Suprapubic skin (tissue), 4 donors: ENCODE measurements at regions not wholly inside any gene's neighbourhood (a gene's known extent, or its start where the extent isn't known, plus 50 kb on each side); places are given as distances from the start of the nearest gene placed in this dataset.

Experiments
- DNase-seq, 2 donors: peaks; one replicate each; pipeline ENCODE4 v3.0.0-alpha.2; 2019; ENCODE audit warnings: low spot score in 2 of 2
- H3K27ac ChIP-seq: fragments of 200-600 bp; sonication (generic); one replicate; pipeline ENCODE4 v1.5.1; 2019
- H3K27me3 ChIP-seq: fragments of 200-600 bp; sonication (generic); one replicate; pipeline ENCODE4 v1.5.1; 2019
- H3K36me3 ChIP-seq: fragments of 200-600 bp; sonication (generic); one replicate; pipeline ENCODE4 v1.5.1; 2019
- H3K4me1 ChIP-seq: fragments of 200-600 bp; sonication (generic); one replicate; pipeline ENCODE4 v1.5.1; 2019
- H3K4me3 ChIP-seq: fragments of 200-600 bp; sonication (generic); one replicate; pipeline ENCODE4 v1.5.1; 2019; ENCODE audit warnings: mild to moderate bottlenecking
- H3K9me3 ChIP-seq: fragments of 200-600 bp; sonication (generic); one replicate; pipeline ENCODE4 v1.5.1; 2019
- CTCF ChIP-seq, 2 donors: fragments of 200-600 bp in 1 of 2; fragments of 450-650 bp in 1 of 2; sonication (generic) in 1 of 2; IDR thresholded peaks; one replicate each; pipeline ENCODE4 v1.5.1; 2016 to 2019; ENCODE audit warnings: antibody characterized with exemption in 2 of 2, mild to moderate bottlenecking in 1 of 2, moderate library complexity in 1 of 2
- EP300 ChIP-seq: sonication (generic); formaldehyde crosslinking; IDR thresholded peaks from one replicate; pipeline ENCODE4 v1.6.1; 2017; ENCODE audit warnings: antibody characterized with exemption
- POLR2A ChIP-seq, 2 donors: fragments of 450-650 bp; IDR thresholded peaks; one replicate each; pipeline ENCODE4 v1.6.1; 2017; ENCODE audit warnings: antibody characterized with exemption in 2 of 2, mild to moderate bottlenecking in 2 of 2, moderate library complexity in 2 of 2
- POLR2AphosphoS5 ChIP-seq, 3 donors: sonication (generic); formaldehyde crosslinking; IDR thresholded peaks; one replicate each; pipeline ENCODE4 v1.6.1; 2017; ENCODE audit warnings: antibody characterized with exemption in 3 of 3
- WGBS: methylation state at CpG from one replicate; pipeline ENCODE4 v1.1.5; 2018; 5-methylcytosine and 5-hydroxymethylcytosine counted together

GRCh38 chr13:106407338-106407737 lies 128.1 kb downstream of the EFNB2 start:
- Histone ChIP-seq H3K9me3 (no peaks in the 10 kb centered on the region), H3K4me3 (no peak overlapping the region), H3K27ac (no peak overlapping the region), H3K36me3 (no peaks in the 10 kb centered on the region), H3K27me3 (no peaks in the 10 kb centered on the region), H3K4me1 (no peaks in the 10 kb centered on the region)
- no peak for TF ChIP-seq POLR2AphosphoS5 (IDR thresholded peaks at IDR 0.05)
- TF ChIP-seq POLR2A (IDR thresholded peaks at IDR 0.05): no peak
- no peak for TF ChIP-seq EP300
- no peak for TF ChIP-seq CTCF (IDR thresholded peaks at IDR 0.05)
- no peak for DNase-seq
- WGBS: 81% methylated on average over 7 of the region's 8 CpGs

GRCh38 chr13:106405731-106406130 lies 129.7 kb downstream of the EFNB2 start:
- H3K27me3 ChIP-seq: no peaks in the 10 kb centered on the region
- no peak for TF ChIP-seq EP300
- no peak for DNase-seq
- no peak overlapping the region for H3K27ac ChIP-seq
- 84% methylated on average over 6 of the region's 6 CpGs for WGBS
- H3K9me3 ChIP-seq: no peaks in the 10 kb centered on the region
- H3K4me3 ChIP-seq: no peak overlapping the region
- H3K36me3 ChIP-seq: no peaks in the 10 kb centered on the region
- no peaks in the 10 kb centered on the region for H3K4me1 ChIP-seq

GRCh38 chr13:106403280-106403679 lies 132.2 kb downstream of the EFNB2 start:
- WGBS: 80% methylated on average over 4 of the region's 4 CpGs
- H3K27ac ChIP-seq: no peak overlapping the region
- no peaks in the 10 kb centered on the region for H3K36me3 ChIP-seq
- no peak for DNase-seq
- TF ChIP-seq CTCF (IDR thresholded peaks at IDR 0.05): no peak
- no peak for TF ChIP-seq POLR2AphosphoS5 (IDR thresholded peaks at IDR 0.05)
- TF ChIP-seq EP300: no peak
- H3K4me1 ChIP-seq: no peaks in the 10 kb centered on the region
- H3K27me3 ChIP-seq: no peaks in the 10 kb centered on the region
- no peak overlapping the region for H3K4me3 ChIP-seq
- no peaks in the 10 kb centered on the region for H3K9me3 ChIP-seq

- Histone ChIP-seq H3K4me3 (no peak overlapping the region), H3K9me3 (no peaks in the 10 kb centered on the region), H3K27ac (no peak overlapping the region), H3K27me3 (no peaks in the 10 kb centered on the region), H3K4me1 (no peaks in the 10 kb centered on the region), H3K36me3 (no peaks in the 10 kb centered on the region)
- TF ChIP-seq CTCF (IDR thresholded peaks at IDR 0.05): no peak
- TF ChIP-seq EP300: no peak
- TF ChIP-seq POLR2A (IDR thresholded peaks at IDR 0.05): no peak
- no peak for TF ChIP-seq POLR2AphosphoS5 (IDR thresholded peaks at IDR 0.05)
- DNase-seq: no peak
- WGBS: 84% methylated on average over 5 of the region's 5 CpGs
Measured at GRCh38 chr13:106402866-106403265, 132.6 kb downstream of the EFNB2 start.

- no peaks in the 10 kb centered on the region for H3K36me3 ChIP-seq
- H3K4me1 ChIP-seq: no peaks in the 10 kb centered on the region
- DNase-seq: no peak
- TF ChIP-seq POLR2AphosphoS5 (IDR thresholded peaks at IDR 0.05) (no peak), CTCF (IDR thresholded peaks at IDR 0.05) (no peak), POLR2A (IDR thresholded peaks at IDR 0.05) (no peak), EP300 (no peak)
- H3K27me3 ChIP-seq: no peaks in the 10 kb centered on the region
- 55% methylated on average over 3 of the region's 3 CpGs for WGBS
- H3K27ac ChIP-seq: no peak overlapping the region
- no peaks in the 10 kb centered on the region for H3K9me3 ChIP-seq
- H3K4me3 ChIP-seq: no peak overlapping the region
Measured at GRCh38 chr13:106401081-106401480, 134.4 kb downstream of the EFNB2 start.

- no peaks in the 10 kb centered on the region for H3K27me3 ChIP-seq
- no peaks in the 10 kb centered on the region for H3K9me3 ChIP-seq
- WGBS: 60% methylated on average over 1 of the region's 1 CpG
- no peak overlapping the region for H3K27ac ChIP-seq
- TF ChIP-seq POLR2A (IDR thresholded peaks at IDR 0.05) (no peak), EP300 (no peak), CTCF (IDR thresholded peaks at IDR 0.05) (no peak), POLR2AphosphoS5 (IDR thresholded peaks at IDR 0.05) (no peak)
- H3K4me1 ChIP-seq: no peaks in the 10 kb centered on the region
- H3K4me3 ChIP-seq: no peak overlapping the region
- no peaks in the 10 kb centered on the region for H3K36me3 ChIP-seq
- no peak for DNase-seq
Measured at GRCh38 chr13:106400289-106400688, 135.2 kb downstream of the EFNB2 start.
